ENCODE measurements at regions not wholly inside any gene's neighbourhood (a gene's known extent, or its start where the extent isn't known, plus 50 kb on each side); places are given as distances from the start of the nearest gene placed in this dataset.

DNA sequence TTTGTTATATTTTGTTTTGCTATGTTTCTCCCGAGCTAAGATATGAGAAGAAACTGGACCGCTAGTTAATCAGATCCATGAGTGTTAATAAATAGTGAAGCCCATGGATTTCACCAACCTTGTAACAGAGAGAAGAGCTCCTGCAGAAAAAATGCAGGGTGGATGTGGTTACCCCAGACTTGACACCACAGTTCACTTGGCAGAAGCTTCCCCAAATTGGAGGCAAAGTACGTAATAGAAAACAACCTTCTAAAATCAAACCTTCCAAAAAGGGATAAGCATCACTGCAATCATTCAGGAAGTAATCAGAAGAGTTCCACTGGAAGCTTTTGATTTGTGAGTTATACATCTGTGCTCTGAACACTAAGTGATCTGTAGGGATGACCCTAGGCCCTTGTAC lies 267.5 kb downstream of the ACTL7B start:
- TF ChIP-seq, protein P1, sequence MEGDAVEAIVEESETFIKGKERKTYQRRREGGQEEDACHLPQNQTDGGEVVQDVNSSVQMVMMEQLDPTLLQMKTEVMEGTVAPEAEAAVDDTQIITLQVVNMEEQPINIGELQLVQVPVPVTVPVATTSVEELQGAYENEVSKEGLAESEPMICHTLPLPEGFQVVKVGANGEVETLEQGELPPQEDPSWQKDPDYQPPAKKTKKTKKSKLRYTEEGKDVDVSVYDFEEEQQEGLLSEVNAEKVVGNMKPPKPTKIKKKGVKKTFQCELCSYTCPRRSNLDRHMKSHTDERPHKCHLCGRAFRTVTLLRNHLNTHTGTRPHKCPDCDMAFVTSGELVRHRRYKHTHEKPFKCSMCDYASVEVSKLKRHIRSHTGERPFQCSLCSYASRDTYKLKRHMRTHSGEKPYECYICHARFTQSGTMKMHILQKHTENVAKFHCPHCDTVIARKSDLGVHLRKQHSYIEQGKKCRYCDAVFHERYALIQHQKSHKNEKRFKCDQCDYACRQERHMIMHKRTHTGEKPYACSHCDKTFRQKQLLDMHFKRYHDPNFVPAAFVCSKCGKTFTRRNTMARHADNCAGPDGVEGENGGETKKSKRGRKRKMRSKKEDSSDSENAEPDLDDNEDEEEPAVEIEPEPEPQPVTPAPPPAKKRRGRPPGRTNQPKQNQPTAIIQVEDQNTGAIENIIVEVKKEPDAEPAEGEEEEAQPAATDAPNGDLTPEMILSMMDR (IDR thresholded peaks at IDR 0.05; ENCODE audit: low read length): no peak
- no peak for TF ChIP-seq EZH2 (IDR thresholded peaks at IDR 0.05; ENCODE audit: borderline replicate concordance, low read length)

All from OCI-LY1 (cell line).